Duodenal mucosa (tissue), 2 donors: ENCODE measurements at regions not wholly inside any gene's neighbourhood (a gene's known extent, or its start where the extent isn't known, plus 50 kb on each side); places are given as distances from the start of the nearest gene placed in this dataset.

Experiments used
- H3K27ac ChIP-seq: one replicate; pipeline ENCODE4 v1.7.0; 2013; ENCODE audit warnings: low read depth, low read length
- H3K27me3 ChIP-seq, 2 donors: one replicate each; pipeline ENCODE4 v1.7.0; 2013; ENCODE audit warnings: low read length in 2 of 2, control low read depth in 1 of 2; ENCODE audit not compliant: insufficient read depth in 2 of 2, control insufficient read depth in 1 of 2
- H3K36me3 ChIP-seq, 2 donors: one replicate each; pipeline ENCODE4 v1.7.0; 2013; ENCODE audit warnings: low read length in 2 of 2, control low read depth in 1 of 2; ENCODE audit not compliant: insufficient read depth in 2 of 2, control insufficient read depth in 1 of 2
- H3K4me1 ChIP-seq, 2 donors: one replicate each; pipeline ENCODE4 v1.7.0; 2013; ENCODE audit warnings: low read length in 2 of 2, control low read depth in 1 of 2; ENCODE audit not compliant: insufficient read depth in 2 of 2, control insufficient read depth in 1 of 2
- H3K4me3 ChIP-seq, 2 donors: one replicate each; pipeline ENCODE4 v1.7.0; 2013; ENCODE audit warnings: low read length in 2 of 2, low read depth in 1 of 2
- H3K9ac ChIP-seq, 2 donors: one replicate each; pipeline ENCODE4 v1.7.0; 2013; ENCODE audit warnings: low read length in 2 of 2, low read depth in 1 of 2
- H3K9me3 ChIP-seq, 2 donors: one replicate each; pipeline ENCODE4 v1.7.0; 2013; ENCODE audit warnings: low read length in 2 of 2, control low read depth in 1 of 2; ENCODE audit not compliant: control insufficient read depth in 1 of 2

GRCh38 chr2:57528499-57528898, 518.1 kb upstream of the VRK2 start:
- Histone ChIP-seq H3K4me1 (no peaks in the 10 kb centered on the region), H3K4me3 (no peak overlapping the region), H3K27me3 (no peaks in the 10 kb centered on the region), H3K9ac (no peak overlapping the region), H3K36me3 (no peaks in the 10 kb centered on the region), H3K27ac (no peak overlapping the region), H3K9me3 (no peaks in the 10 kb centered on the region)

GRCh38 chr2:57534358-57534757, 512.2 kb upstream of the VRK2 start:
- H3K9ac ChIP-seq = no peak overlapping the region

GRCh38 chr2:57536535-57537231, 509.9 kb upstream of the VRK2 start:
- H3K9ac ChIP-seq = no peak overlapping the region
- H3K4me1 ChIP-seq = no peaks in the 10 kb centered on the region
- no peaks in the 10 kb centered on the region for H3K27me3 ChIP-seq
- no peak overlapping the region for H3K27ac ChIP-seq
- no peaks in the 10 kb centered on the region for H3K36me3 ChIP-seq
- H3K4me3 ChIP-seq = no peak overlapping the region
- no peaks in the 10 kb centered on the region for H3K9me3 ChIP-seq

More at GRCh38 chr2:57534358-57534757, 512.2 kb upstream of the VRK2 start:
- Histone ChIP-seq H3K27me3 (no peaks in the 10 kb centered on the region), H3K27ac (no peak overlapping the region), H3K4me1 (no peaks in the 10 kb centered on the region), H3K4me3 (no peak overlapping the region), H3K9me3 (no peaks in the 10 kb centered on the region), H3K36me3 (no peaks in the 10 kb centered on the region)

GRCh38 chr2:57539761-57540160, 506.8 kb upstream of the VRK2 start:
- no peak overlapping the region for H3K4me3 ChIP-seq
- no peaks in the 10 kb centered on the region for H3K4me1 ChIP-seq
- H3K27me3 ChIP-seq = no peaks in the 10 kb centered on the region
- no peak overlapping the region for H3K27ac ChIP-seq
- no peak overlapping the region for H3K9ac ChIP-seq
- no peaks in the 10 kb centered on the region for H3K9me3 ChIP-seq
- no peaks in the 10 kb centered on the region for H3K36me3 ChIP-seq

GRCh38 chr2:57542081-57542480, 504.5 kb upstream of the VRK2 start:
- Histone ChIP-seq H3K9me3 (no peaks in the 10 kb centered on the region), H3K27ac (no peak overlapping the region), H3K27me3 (no peaks in the 10 kb centered on the region), H3K4me1 (no peaks in the 10 kb centered on the region), H3K9ac (no peak overlapping the region), H3K4me3 (no peak overlapping the region), H3K36me3 (no peaks in the 10 kb centered on the region)

- Histone ChIP-seq H3K36me3 (no peaks in the 10 kb centered on the region), H3K4me3 (no peak overlapping the region), H3K27me3 (no peaks in the 10 kb centered on the region), H3K27ac (no peak overlapping the region), H3K9ac (no peak overlapping the region), H3K9me3 (no peaks in the 10 kb centered on the region), H3K4me1 (no peaks in the 10 kb centered on the region)
Measured at GRCh38 chr2:57543211-57543610, 503.4 kb upstream of the VRK2 start.

GRCh38 chr2:57544624-57545023, 502.0 kb upstream of the VRK2 start:
- no peak overlapping the region for H3K4me3 ChIP-seq
- H3K9ac ChIP-seq = no peak overlapping the region
- no peaks in the 10 kb centered on the region for H3K36me3 ChIP-seq
- H3K9me3 ChIP-seq = peaks cover 0 to under 1% of the 10 kb centered on the region in 2 donors
- H3K27me3 ChIP-seq = no peaks in the 10 kb centered on the region
- H3K27ac ChIP-seq = no peak overlapping the region
- no peaks in the 10 kb centered on the region for H3K4me1 ChIP-seq

GRCh38 chr2:57546478-57546877, 500.1 kb upstream of the VRK2 start:
- Histone ChIP-seq H3K9ac (no peak overlapping the region), H3K9me3 (peaks cover 0 to 6% of the 10 kb centered on the region in 2 donors), H3K27ac (no peak overlapping the region), H3K4me3 (no peak overlapping the region), H3K4me1 (no peaks in the 10 kb centered on the region), H3K27me3 (no peaks in the 10 kb centered on the region), H3K36me3 (no peaks in the 10 kb centered on the region)

- Histone ChIP-seq H3K36me3 (no peaks in the 10 kb centered on the region), H3K9me3 (peaks cover 0 to 6% of the 10 kb centered on the region in 2 donors), H3K4me3 (no peak overlapping the region), H3K9ac (no peak overlapping the region), H3K4me1 (no peaks in the 10 kb centered on the region), H3K27ac (no peak overlapping the region), H3K27me3 (no peaks in the 10 kb centered on the region)
Measured at GRCh38 chr2:57549642-57550102, 496.9 kb upstream of the VRK2 start.

- no peaks in the 10 kb centered on the region for H3K4me1 ChIP-seq
- H3K9ac ChIP-seq = no peak overlapping the region
- no peaks in the 10 kb centered on the region for H3K36me3 ChIP-seq
- no peaks in the 10 kb centered on the region for H3K27me3 ChIP-seq
- H3K4me3 ChIP-seq = no peak overlapping the region
- H3K9me3 ChIP-seq = peaks cover 0 to 6% of the 10 kb centered on the region in 2 donors
- no peak overlapping the region for H3K27ac ChIP-seq
Measured at GRCh38 chr2:57550912-57551311, 495.7 kb upstream of the VRK2 start.
